H1 (cell line): ENCODE measurements at regions not wholly inside any gene's neighbourhood (a gene's known extent, or its start where the extent isn't known, plus 50 kb on each side); places are given as distances from the start of the nearest gene placed in this dataset.

ENCODE experiments used
- RAD21 ChIP-seq, 2 experiments: IDR thresholded peaks in 1 of 2; conservative IDR thresholded peaks in 1 of 2; 2 replicates each; pipeline ENCODE4 v1.6.1; 2011; ENCODE audit warnings: low read depth in 2 of 2, low read length in 2 of 2, improper control_type of control experiment in 1 of 2, inconsistent platforms in 1 of 2, mild to moderate bottlenecking in 1 of 2, moderate library complexity in 1 of 2
- SIX5 ChIP-seq: IDR thresholded peaks from 2 replicates; pipeline ENCODE4 v1.6.1; 2011; ENCODE audit warnings: mild to moderate bottlenecking, low read depth, low read length

DNA sequence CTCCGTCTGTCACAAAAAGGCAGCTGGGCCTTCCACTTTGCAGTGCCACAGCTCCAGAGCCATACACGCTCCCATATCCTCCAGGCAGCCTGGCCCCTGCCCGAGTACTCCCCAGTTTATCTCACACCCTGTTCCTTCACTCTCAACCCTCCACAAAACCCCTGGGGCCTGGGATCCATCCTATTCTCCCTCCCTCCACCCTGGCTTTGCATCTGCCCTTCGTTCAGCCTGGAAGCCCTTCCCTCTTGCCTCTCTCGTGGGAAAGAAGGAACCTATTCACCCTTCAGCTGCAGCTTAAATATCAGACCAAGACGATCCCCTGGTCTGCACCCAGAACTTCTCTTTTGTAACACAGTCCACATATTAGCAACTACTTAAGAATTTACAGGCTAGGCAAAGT is 56.7 kb downstream of the CAMK2N1 start:
- no peak for TF ChIP-seq RAD21 (IDR thresholded peaks at IDR 0.05 in 1 of 2, conservative IDR thresholded peaks at IDR 0.05 in 1 of 2; ENCODE audit: low read depth in 2 of 2, low read length in 2 of 2)
- TF ChIP-seq SIX5, result no peak
